ENCODE measurements at regions not wholly inside any gene's neighbourhood (a gene's known extent, or its start where the extent isn't known, plus 50 kb on each side); places are given as distances from the start of the nearest gene placed in this dataset.
A peak's percentile ranks its signal among the peaks of the same experiment; 100 is the strongest.

- peak overlapping the region; percentile 31 for H3K4me3 ChIP-seq
- H3K4me2 ChIP-seq (ENCODE audit: insufficient read depth, low read length) = peak overlapping the region; percentile 83
- H3K27me3 ChIP-seq (ENCODE audit: control insufficient read depth in 2 of 2, insufficient read depth in 2 of 2, low read length in 2 of 2) = no peaks in the 10 kb centered on the region
- intact Hi-C loops (cut with micrococcal nuclease) = no loop called here
- no peaks in the 10 kb centered on the region for H3K36me3 ChIP-seq (ENCODE audit: control insufficient read depth, insufficient read depth, low read length)
- peak overlapping the region; percentile 67; the same call in 2 of the 3 replicates for H3K27ac ChIP-seq (ENCODE audit: extremely low read depth, low read depth, low read length)
- ChIA-PET CTCF (ENCODE audit: low intra/inter-chr PET ratio) (no interaction called here), POLR2A (interaction anchor here (0.7 kb wide), 1 partner anchor 95 kb away, joined by 3 read pairs; no protein-coding TSS in a partner anchor)
- peak overlapping the region in 1 of 2 experiments; percentile 53; a peak in 2 of 4 replicates for H3K9ac ChIP-seq (ENCODE audit: insufficient read depth in 1 of 2, low read depth in 2 of 2, low read length in 2 of 2)
- WGBS (ENCODE audit: insufficient coverage, low coverage, missing lambda C conversion rate) = 3% methylated on average over 10 of the region's 10 CpGs
- in situ Hi-C loops (cut with MboI) = no loop called here
- BruUV-seq (replicated peaks) = no TSS peak
- ATAC-seq = peak; percentile 94
- FAIRE-seq = peak; percentile 65
- DNase-seq (ENCODE audit: extremely low read depth in 1 of 4, low spot score in 3 of 4) = peak in 2 of 4 experiments; percentile 25 to 54
- H2AFZ ChIP-seq (ENCODE audit: low read depth, low read length) = peak overlapping the region; percentile 96
- peaks cover 0 to 3% of the 10 kb centered on the region in 2 experiments; a peak in 2 of 5 replicates for H3K4me1 ChIP-seq (replicated peaks in 1 of 2; ENCODE audit: control insufficient read depth in 2 of 2, insufficient read depth in 2 of 2, low read length in 2 of 2)
- no peaks in the 10 kb centered on the region for H4K20me1 ChIP-seq (replicated peaks; ENCODE audit: control insufficient read depth, insufficient read depth, low read length)
- H3K79me2 ChIP-seq (ENCODE audit: control insufficient read depth, insufficient read depth, low read length) = no peaks in the 10 kb centered on the region
- no peaks in the 10 kb centered on the region for H3K9me1 ChIP-seq (ENCODE audit: control insufficient read depth, insufficient read depth, low read length)
- H3K9me3 ChIP-seq (replicated peaks; ENCODE audit: control insufficient read depth, insufficient read depth, low read depth, low read length) = no peaks in the 10 kb centered on the region
- TF ChIP-seq HIVEP1 (CRISPR knock-in tag; IDR thresholded peaks at IDR 0.05) (no peak), L3MBTL2 (IDR thresholded peaks at IDR 0.05) (peak; percentile 65), SOX6 (IDR thresholded peaks at IDR 0.05) (peak; percentile 31; the same call in 1 of the 2 replicates), ZNF24 (IDR thresholded peaks at IDR 0.05) (peak; percentile 71; the same call in 1 of the 2 replicates), ZNF23 (CRISPR knock-in tag; IDR thresholded peaks at IDR 0.05) (no peak), POLR2A (conservative IDR thresholded peaks at IDR 0.05) (0 out of 2 replicates have a peak, but pooled peaks have one; percentile 27), ARNT (IDR thresholded peaks at IDR 0.05) (no peak)
- TF ChIP-seq, protein P1, sequence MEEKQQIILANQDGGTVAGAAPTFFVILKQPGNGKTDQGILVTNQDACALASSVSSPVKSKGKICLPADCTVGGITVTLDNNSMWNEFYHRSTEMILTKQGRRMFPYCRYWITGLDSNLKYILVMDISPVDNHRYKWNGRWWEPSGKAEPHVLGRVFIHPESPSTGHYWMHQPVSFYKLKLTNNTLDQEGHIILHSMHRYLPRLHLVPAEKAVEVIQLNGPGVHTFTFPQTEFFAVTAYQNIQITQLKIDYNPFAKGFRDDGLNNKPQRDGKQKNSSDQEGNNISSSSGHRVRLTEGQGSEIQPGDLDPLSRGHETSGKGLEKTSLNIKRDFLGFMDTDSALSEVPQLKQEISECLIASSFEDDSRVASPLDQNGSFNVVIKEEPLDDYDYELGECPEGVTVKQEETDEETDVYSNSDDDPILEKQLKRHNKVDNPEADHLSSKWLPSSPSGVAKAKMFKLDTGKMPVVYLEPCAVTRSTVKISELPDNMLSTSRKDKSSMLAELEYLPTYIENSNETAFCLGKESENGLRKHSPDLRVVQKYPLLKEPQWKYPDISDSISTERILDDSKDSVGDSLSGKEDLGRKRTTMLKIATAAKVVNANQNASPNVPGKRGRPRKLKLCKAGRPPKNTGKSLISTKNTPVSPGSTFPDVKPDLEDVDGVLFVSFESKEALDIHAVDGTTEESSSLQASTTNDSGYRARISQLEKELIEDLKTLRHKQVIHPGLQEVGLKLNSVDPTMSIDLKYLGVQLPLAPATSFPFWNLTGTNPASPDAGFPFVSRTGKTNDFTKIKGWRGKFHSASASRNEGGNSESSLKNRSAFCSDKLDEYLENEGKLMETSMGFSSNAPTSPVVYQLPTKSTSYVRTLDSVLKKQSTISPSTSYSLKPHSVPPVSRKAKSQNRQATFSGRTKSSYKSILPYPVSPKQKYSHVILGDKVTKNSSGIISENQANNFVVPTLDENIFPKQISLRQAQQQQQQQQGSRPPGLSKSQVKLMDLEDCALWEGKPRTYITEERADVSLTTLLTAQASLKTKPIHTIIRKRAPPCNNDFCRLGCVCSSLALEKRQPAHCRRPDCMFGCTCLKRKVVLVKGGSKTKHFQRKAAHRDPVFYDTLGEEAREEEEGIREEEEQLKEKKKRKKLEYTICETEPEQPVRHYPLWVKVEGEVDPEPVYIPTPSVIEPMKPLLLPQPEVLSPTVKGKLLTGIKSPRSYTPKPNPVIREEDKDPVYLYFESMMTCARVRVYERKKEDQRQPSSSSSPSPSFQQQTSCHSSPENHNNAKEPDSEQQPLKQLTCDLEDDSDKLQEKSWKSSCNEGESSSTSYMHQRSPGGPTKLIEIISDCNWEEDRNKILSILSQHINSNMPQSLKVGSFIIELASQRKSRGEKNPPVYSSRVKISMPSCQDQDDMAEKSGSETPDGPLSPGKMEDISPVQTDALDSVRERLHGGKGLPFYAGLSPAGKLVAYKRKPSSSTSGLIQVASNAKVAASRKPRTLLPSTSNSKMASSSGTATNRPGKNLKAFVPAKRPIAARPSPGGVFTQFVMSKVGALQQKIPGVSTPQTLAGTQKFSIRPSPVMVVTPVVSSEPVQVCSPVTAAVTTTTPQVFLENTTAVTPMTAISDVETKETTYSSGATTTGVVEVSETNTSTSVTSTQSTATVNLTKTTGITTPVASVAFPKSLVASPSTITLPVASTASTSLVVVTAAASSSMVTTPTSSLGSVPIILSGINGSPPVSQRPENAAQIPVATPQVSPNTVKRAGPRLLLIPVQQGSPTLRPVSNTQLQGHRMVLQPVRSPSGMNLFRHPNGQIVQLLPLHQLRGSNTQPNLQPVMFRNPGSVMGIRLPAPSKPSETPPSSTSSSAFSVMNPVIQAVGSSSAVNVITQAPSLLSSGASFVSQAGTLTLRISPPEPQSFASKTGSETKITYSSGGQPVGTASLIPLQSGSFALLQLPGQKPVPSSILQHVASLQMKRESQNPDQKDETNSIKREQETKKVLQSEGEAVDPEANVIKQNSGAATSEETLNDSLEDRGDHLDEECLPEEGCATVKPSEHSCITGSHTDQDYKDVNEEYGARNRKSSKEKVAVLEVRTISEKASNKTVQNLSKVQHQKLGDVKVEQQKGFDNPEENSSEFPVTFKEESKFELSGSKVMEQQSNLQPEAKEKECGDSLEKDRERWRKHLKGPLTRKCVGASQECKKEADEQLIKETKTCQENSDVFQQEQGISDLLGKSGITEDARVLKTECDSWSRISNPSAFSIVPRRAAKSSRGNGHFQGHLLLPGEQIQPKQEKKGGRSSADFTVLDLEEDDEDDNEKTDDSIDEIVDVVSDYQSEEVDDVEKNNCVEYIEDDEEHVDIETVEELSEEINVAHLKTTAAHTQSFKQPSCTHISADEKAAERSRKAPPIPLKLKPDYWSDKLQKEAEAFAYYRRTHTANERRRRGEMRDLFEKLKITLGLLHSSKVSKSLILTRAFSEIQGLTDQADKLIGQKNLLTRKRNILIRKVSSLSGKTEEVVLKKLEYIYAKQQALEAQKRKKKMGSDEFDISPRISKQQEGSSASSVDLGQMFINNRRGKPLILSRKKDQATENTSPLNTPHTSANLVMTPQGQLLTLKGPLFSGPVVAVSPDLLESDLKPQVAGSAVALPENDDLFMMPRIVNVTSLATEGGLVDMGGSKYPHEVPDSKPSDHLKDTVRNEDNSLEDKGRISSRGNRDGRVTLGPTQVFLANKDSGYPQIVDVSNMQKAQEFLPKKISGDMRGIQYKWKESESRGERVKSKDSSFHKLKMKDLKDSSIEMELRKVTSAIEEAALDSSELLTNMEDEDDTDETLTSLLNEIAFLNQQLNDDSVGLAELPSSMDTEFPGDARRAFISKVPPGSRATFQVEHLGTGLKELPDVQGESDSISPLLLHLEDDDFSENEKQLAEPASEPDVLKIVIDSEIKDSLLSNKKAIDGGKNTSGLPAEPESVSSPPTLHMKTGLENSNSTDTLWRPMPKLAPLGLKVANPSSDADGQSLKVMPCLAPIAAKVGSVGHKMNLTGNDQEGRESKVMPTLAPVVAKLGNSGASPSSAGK (IDR thresholded peaks at IDR 0.05) = peak; percentile 62
- TF ChIP-seq, protein P2, sequence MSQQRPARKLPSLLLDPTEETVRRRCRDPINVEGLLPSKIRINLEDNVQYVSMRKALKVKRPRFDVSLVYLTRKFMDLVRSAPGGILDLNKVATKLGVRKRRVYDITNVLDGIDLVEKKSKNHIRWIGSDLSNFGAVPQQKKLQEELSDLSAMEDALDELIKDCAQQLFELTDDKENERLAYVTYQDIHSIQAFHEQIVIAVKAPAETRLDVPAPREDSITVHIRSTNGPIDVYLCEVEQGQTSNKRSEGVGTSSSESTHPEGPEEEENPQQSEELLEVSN (IDR thresholded peaks at IDR 0.05; ENCODE audit: borderline replicate concordance in 1 of 2, extremely low read depth in 1 of 2, insufficient read depth in 1 of 2, insufficient read length in 1 of 2, low read depth in 1 of 2, low read length in 1 of 2, poor library complexity in 1 of 2, severe bottlenecking in 1 of 2) = peak in 1 of 2 experiments; percentile 7
Observed at GRCh38 chr2:198371921-198372543, 567.6 kb downstream of the PLCL1 start.
